ENCODE measurements at regions not wholly inside any gene's neighbourhood (a gene's known extent, or its start where the extent isn't known, plus 50 kb on each side); places are given as distances from the start of the nearest gene placed in this dataset.

DNA sequence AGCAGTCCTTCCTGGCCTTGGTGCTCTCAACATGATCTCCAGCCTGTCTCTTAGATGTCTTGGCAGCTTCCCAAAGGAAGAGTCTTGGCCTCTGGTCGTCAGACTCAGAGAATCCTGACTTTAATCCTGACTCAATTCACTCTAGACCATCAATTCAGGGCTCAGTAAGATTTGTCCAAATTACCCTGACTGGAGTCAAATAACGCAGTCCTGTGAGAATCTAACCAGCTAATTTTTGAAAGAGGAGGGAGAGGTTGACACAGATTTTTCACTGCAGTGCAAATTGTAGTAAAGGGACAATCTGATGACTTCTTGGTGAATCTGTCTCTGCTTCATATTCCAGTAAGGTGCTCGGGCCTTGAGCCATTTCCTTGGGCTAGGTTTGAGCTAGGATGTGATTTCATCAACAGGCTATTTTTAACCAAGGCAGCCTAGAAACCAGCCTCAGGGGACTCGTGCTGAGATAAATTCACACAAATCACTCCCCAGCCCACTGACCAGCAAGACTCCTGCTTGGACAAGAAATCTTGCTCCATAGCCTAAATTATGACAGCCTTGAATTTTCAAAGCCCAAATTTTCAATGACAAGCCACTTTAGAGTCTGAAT, 257.4 kb downstream of the ENC1 start:
- intact Hi-C loops (cut with micrococcal nuclease): no loop called here

DNA sequence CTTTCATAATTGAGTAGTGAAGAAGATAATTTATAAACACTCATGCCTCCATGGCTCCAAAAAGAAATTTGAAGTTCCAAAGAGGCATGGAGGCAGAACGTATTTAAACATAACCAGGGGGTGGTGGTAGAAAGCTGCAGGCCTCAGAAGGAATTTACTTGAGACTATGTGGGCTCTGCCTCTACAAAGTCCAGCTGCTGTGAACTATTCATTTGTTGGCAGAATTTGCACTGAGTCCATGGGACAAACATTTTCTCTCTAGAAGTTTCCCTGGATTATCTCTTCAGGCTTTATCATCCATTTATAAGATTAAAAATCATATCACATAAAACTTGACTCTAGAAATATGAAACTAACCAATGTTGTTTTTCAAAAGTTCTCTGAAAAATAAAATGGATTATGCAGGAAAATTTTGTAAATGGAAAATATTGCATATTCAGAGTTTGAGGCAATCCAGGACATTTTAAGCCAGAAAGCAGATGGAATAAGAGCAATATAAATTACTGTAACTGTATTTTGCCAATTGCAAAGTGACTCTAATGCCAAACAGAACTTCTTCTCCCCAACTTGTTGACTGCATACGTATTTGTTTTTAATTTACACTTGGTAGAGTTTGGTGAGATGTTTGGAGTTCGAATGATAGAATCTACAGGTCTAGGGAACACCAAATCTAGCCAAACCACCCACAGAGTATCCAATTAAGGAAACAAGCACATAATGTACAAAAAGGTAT, 258.2 kb downstream of the ENC1 start:
- intact Hi-C loops (cut with micrococcal nuclease): no loop called here

DNA sequence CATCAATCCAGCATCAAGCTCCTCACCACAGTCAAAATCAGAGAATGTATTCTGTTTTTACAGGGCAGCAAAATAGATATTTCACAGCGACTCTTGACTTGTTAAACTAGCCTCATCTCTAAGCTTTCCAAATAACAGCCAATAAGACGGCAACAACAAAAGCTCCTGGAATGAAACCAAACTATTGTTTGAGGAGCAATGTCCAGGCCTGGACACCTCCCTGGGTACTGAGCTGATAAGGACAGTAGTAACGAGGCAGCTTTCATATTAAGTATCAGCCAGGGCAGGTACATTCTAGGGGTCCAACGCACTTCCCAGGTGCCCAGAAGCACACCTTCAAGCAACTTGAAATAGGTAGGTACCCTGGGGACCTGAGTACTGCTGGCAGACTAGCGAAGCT, 260.3 kb downstream of the ENC1 start:
- intact Hi-C loops (cut with micrococcal nuclease): no loop called here

DNA sequence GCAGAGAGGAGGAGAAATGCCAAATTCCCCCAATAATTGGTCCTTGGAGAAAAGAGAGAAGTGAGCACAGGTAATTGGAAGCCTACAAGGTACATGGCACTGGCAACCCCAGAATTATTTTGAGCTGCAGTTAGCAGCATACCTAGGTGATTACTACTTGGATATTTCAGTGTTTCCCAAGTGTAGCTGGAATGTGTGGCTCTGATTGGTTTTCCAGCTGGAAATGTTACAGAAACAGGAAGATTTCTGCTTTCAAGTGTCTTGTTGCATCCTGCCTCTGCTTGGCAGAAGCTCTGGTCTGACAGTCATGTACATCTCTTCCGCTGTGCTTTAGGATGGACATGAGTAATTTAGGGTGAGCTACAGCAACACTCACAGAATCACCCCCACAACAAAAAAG, 262.1 kb downstream of the ENC1 start:
- intact Hi-C loops (cut with micrococcal nuclease): no loop called here

DNA sequence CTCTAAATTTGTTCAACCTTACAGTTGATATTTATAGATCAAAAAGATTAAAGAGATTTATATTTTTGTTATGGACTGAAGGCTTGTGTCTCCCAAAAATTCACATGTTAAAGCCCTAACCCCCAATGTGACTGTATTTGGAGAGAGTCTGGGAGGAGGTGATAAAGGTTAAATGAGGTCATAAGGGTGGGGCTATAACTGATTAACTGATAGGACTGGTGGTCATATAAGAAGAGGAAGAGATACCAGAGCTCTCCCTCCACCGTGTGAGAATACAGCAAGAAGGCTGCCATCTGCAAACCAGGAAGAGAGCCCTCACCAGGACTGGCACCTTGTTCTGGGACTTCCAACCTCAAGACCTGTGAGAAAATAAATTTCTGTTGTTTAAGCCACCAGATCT, 264.3 kb downstream of the ENC1 start:
- intact Hi-C loops (cut with micrococcal nuclease): no loop called here

DNA sequence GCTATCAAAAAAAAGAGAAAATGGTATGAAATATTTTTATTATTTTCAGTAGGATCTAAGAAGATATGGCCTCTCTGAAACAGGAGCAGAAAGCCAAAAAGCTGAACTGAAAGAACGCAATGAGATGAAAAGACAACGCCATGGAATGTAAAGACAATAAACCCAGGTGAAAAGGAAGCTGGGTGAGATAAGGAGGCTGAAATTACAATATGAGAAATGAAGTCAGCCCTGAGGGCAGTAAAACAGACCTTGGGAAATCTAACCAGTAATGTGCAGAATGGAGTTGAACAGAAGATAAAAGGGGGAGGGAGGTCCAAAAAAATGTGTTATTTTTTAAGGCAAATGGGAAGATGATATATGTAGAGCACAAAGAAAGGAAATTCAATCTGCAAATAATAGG, 265.3 kb downstream of the ENC1 start:
- intact Hi-C loops (cut with micrococcal nuclease): no loop called here

DNA sequence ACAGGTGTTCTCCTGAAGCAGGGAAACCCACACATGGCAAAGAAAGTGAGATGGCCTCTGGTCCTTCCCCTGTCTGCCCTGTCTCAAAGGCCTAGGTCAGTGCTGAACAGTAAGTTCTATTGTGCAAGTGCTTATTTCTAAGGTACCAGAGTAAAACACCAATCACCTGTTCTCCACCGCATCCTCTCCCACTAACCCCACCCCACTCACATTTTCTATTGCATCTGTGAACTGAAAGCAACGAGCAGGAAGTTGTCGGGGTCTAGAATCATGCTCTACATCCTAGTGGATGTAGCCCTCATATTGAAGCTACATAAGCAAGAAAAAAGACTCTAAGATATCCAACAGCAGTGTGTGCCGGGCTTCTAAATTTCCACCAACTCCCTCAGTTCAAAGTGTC, 265.9 kb downstream of the ENC1 start:
- intact Hi-C loops (cut with micrococcal nuclease): no loop called here

DNA sequence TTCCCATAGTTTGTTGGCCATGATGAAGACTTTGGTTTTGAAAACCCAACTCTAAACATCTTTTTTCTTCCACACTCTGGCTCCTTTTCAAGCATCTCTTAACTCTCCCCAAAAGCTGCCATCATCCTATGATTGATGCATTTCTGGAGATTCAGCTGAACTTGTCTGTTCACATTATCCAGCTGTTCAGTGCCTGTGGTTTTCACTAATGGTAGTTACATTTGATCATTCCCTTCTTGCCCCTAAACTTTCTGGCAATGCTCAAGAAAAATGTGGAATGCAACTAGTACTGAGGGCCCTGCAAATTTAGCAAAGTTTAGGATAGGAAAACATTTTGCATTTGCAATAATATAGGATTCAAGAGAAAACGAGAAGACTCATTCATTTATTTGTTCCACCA, 267.5 kb downstream of the ENC1 start:
- intact Hi-C loops (cut with micrococcal nuclease): no loop called here

DNA sequence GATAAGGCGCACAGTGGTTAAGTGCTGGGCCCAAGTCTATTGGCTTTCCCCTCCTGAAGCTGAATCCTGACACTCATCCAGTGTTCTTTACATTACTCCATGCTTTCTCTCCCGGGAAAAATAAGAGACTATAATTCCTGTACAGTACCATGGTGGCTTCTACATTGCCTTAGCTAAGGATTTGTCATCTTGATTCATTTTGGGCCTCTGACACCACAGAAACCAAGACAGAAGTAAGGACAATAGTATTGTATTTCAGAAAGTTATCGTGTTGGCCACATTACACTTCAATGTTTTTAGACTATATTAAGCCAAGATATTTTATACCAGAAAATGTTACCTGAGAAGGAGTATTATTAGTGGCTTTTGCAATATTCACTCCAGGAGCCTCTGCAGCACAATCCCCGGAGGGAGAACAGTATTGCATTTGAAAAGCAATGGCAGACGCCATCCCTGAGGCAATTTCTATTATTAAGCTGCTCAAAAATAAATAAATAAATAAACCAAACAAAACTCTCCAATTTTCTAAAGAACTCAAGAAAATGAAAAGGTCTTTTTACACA, 267.9 kb downstream of the ENC1 start:
- intact Hi-C loops (cut with micrococcal nuclease): no loop called here

DNA sequence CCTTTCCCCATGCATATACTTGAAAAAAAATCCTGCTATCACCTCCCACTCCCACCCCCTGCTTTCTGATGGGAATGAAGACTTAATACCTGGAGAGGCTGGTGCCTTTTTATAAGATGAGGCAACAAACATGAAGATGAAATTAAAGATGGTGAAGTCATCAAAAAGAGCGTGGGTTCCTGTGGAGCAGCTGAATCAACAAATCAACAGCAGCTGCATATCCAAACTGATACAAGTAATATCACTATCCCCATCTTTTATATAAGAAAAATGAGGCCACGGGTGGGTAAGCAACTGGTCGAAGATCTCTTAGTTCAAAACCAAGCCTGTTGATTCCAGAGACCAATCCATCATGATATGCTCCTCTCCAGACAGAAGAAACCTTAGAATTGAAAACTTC, 268.5 kb downstream of the ENC1 start:
- intact Hi-C loops (cut with micrococcal nuclease): no loop called here

DNA sequence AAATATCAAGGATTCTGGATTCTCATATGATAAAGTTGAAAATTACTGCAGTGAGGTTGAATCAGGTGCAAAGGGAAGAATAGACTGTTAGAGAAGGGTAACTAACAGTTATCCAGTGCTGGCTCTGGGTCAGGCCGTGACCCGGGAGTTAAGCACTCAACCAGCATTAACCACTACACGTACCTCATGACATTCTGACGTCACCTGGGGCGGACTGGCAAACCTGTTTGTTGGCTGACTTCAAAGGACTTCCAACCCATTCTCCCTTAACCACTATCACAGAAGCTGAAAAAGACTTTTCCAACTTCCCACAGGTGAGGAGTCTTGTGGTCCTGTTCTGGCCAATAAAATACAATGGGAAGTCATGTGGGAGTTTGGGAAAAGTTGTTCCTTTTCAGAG, 268.9 kb downstream of the ENC1 start:
- intact Hi-C loops (cut with micrococcal nuclease): no loop called here

DNA sequence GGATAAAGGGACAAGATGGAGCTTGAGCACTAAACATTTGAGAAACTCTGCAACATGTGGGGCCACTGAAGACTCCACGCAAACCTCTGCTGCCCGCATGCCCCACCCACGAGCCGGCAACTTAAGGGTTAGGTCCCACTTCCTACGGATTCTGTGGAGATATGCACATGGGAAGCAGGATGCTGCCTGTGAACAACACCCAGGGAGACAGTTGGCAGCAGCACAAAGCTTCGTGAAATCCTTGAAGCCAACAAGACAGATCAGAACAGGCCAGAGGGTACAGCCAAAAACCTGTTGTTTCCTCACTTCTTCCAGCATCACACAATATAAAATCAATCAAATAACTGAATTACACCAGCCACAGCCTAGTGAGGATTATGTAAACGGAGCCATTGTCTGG, 270.4 kb downstream of the ENC1 start:
- intact Hi-C loops (cut with micrococcal nuclease): no loop called here

DNA sequence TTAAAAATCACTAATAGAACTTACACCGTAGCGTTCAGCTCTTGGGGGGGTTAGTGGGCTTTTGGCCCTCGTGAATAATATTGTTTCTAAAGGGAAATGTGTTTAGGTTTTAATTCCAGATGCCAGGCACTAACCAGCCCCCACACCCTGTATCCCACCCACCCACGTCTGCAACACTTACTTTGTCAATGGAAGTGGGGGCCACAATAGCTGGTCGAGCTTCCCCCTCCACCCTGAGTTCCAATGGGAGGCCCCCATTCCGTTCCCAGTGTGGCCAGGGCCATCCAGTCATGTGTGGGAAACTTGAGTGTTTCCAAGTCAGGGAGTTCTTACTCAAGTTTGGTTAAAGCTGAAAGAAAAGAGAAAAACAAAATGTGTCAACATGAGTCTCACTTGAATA, 271.4 kb downstream of the ENC1 start:
- intact Hi-C loops (cut with micrococcal nuclease): no loop called here

DNA sequence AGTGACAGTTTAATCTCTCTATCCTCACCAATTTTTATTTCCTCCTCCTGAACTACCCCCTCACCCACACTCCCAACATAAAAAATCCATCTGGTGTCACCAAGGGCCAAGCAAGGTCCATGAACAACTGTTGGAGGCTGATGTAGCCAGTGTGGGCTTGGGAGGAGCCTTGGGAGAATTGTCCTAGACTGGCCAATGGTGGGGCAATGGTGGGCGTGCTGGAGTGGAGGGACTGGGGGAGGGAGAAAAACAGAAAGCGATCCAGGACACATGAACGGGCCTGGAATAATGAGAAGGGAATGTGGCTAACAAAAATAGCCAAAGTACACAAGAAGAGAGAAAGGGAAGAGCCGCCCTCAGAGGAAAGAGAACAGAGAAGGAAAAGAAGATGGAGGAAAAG, 272.6 kb downstream of the ENC1 start:
- intact Hi-C loops (cut with micrococcal nuclease): no loop called here

DNA sequence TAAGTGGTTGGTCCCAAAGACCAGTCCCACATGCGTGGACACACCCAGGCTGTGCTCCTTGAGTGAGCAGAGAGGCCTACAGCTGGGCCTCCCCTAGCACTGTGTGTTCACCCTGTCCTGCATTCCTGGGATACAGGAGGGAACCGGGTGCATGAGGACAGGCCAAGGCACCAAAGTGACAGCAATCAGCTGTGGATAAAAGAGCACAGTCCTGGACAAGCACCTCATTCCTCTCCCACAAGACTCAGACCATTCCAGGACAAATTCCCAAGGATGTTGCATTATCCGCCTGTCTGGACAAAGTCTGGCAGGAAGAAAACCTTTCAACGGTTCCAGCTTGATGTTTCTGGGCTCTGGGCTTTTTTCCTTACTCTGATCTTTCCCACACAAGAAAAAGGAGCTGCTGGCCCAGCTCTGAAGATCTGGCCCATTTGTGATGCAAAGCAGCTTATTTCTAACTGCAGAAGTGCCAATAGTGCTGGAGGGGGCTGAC, 273.2 kb downstream of the ENC1 start:
- intact Hi-C loops (cut with micrococcal nuclease): no loop called here

DNA sequence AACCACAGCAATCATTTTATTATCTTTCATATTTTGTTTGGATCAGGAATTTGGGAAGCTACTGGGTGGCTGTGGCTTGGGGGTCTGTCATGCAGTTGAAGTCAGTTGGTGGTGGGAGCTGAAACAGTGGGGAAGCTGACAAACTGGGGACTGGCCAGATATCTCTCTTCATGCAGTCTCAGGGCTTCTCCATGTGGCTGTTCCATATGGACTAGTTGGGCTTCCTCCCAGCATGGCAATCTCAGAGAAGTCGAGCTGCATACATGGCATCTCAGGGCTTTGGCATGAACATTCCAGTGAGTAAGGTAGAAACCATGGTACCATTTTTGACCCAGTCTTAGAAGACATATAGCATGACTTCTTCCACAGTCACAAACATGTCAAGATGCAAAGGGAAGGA, 274.8 kb downstream of the ENC1 start:
- intact Hi-C loops (cut with micrococcal nuclease): no loop called here

DNA sequence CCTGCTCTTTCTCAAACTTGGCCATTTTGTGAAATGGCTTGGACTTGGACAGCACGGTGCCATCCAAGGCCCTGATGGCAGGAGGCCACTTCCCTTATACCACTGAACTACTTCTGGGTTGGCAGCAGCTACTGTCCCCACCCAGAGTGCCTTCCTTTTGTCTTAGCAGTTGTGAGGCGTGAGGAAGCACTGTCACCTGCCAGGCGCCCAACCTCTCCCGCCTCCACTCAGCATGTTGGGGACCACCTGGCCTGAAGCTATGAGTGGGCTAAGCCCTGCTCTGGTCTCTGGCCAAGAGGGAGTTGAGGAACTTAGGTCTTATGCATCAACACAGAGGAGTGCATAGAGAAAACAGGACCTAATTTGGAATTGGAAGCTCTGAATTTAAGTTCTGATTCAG, 276.0 kb downstream of the ENC1 start:
- intact Hi-C loops (cut with micrococcal nuclease): no loop called here

DNA sequence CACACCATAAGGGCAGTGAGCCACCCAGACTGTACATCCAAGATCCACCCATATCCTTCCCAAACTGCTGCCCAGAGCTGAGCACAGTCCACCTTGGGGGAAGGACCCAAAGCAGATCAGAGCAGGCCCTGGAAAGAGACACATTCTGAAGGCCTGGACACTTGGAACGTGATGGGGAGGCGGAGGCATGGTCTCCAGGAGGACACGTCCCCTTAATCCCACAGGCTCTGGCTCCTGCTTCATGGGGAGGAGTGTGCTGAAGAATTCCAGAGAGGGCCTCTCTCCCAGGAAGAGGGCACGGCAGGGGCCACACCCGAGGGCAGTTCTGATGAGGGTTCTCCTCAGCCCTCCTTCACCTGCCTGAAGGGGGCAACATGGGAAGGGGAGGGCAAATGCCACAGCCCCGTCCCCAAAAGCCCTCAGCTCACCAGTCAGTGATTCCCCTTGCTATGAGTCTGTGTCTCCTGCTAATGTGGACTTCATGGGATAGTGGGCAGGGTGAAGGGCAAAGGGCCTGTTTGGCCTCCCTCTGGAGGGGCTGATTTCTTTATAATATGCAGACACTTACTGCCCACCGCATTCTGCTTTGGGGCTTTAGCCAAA, 276.8 kb downstream of the ENC1 start:
- intact Hi-C loops (cut with micrococcal nuclease): no loop called here

DNA sequence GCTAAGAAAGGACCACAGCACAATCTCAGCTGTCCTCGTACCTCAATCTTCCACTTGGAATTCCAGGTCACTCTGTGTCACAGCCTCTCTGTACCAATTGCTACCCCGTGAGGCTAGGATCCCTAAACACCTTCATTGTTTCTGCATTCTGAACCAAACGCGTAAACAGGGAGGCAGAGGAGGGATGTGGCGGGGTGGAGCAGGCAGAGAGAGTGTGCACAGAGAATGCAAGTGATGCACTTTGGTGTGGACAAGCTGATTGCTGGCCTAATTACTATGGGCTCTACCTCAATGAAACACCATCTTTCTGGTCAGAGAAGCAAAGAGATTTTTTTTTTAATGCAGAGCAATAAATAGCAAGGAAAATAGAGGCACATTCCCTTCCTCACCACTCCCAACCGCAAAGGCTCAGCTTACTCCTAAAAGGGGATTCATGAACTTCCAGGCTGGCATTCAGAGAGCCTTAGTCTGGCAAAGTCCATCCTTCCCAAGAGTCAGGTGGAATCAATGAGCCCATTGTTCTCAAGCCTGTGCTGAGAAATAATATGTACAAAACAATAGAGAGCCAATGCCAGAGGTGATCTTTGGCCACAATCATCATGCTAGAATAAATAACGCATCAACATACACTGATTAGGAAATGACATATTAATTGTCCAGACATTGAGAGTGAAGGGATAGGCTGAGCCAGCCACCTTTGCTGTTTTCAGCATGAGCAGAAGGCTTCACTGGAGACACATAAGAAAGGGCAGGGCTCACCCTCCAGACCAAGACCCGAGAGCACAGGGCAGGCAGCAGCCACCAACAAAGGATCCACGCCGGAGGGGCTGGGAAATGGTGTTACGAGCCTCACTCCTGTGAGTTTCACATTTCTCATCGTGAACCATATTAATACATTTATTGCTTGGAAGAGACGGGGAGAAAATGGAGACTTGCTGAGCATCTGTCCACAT, 278.8 kb downstream of the ENC1 start:
- intact Hi-C loops (cut with micrococcal nuclease): no loop called here

DNA sequence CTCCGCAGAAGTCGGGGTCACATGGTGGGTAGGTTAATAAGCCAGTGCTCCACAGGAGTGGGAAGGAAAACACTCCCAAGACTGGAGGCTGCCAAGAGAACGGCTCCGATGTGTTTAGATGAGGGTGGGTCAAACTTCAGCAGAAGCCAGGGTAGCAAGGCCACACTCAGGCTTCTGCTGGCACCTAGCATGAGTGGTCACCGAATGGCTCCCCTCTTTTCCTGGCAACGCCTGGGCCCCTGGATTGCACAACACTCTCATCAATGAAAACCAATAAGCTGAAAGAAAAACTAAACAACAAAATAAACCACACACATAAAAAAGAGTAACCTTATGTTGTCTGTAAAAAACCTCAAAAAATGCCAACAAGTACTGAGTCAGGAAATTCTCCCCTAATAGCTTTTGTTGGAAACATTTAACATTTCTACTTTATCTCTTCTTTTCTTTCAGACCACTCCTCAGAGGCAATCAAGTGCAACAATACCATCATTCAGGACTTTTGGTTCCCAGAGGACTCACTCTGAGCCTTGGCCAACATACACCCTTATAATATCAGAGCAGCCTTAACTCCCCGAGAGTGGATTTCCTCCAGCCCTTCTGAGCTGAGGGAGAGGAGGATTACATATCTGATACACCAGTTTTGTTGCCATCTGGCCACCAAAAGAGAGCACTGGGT, 279.9 kb downstream of the ENC1 start:
- intact Hi-C loops (cut with micrococcal nuclease): no loop called here

DNA sequence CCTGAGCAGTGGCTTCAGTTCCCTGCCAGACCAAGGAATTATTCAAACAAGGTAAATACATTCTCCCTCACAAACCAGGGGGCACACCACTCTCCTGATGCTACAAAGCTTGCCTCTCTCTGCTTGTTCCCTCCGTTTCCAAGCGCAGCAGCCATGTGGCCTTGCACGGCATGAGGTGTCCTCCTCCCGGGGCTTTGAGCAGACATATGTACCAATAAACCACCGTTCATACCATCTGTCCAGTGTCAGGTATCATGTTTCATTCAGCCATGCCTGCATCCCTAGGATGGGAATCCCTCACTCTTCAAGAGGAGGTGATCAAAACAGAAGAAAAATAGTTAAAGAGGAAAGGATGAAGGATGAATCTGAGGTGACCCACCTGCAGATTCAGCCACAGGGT, 282.7 kb downstream of the ENC1 start:
- intact Hi-C loops (cut with micrococcal nuclease): no loop called here
